IMR-90 (cell line): ENCODE measurements at regions not wholly inside any gene's neighbourhood (a gene's known extent, or its start where the extent isn't known, plus 50 kb on each side); places are given as distances from the start of the nearest gene placed in this dataset.

Experiments
- ATAC-seq: fragments of 200-7000 bp; cut with Tn5 transposase; 2 replicates; pipeline ENCODE4 v1.9.1; 2020; ENCODE audit warnings: low read depth, mild to moderate bottlenecking, moderate library complexity
- BruUV-seq: library from RNA; stranded (reverse); fragments of 400-500 nt; replicated peaks from 2 replicates; lab custom pipeline; 2021; lab: Mats Ljungman, UMichigan
- CTCF ChIA-PET: fragments of 300-600 bp; formaldehyde crosslinking; extraction: SDS; loops from one replicate; lab custom pipeline; 2021; ENCODE audit warnings: antibody characterized with exemption; lab: Yijun Ruan, JAX
- POLR2A ChIA-PET: fragments of 300-600 bp; sonication (Branson Sonifier 250); formaldehyde crosslinking; loops from one replicate; lab custom pipeline; 2022; ENCODE audit warnings: antibody characterized with exemption; ENCODE audit not compliant: unreplicated experiment; lab: Charles Lee
- DNase-seq: peaks from one replicate; pipeline ENCODE4 v3.0.0; 2013
- H2AFZ ChIP-seq: replicated peaks from 2 replicates; pipeline ENCODE3; 2013; ENCODE audit warnings: low read length, mild to moderate bottlenecking; ENCODE audit not compliant: poor library complexity
- H2AK5ac ChIP-seq: 2 replicates; pipeline ENCODE4 v1.6.1; 2013; ENCODE audit warnings: low read depth, low read length, inconsistent platforms
- H2AK9ac ChIP-seq: replicated peaks from 2 replicates; pipeline ENCODE3; 2013; ENCODE audit warnings: mild to moderate bottlenecking, low read depth, low read length, moderate library complexity; ENCODE audit not compliant: poor library complexity
- H2BK120ac ChIP-seq: 2 replicates; pipeline ENCODE4 v1.6.1; 2013; ENCODE audit warnings: low read depth, low read length, inconsistent platforms
- H2BK15ac ChIP-seq: 3 replicates; pipeline ENCODE4 v1.6.1; 2013; ENCODE audit warnings: low read depth, low read length, inconsistent platforms
- H2BK20ac ChIP-seq: 2 replicates; pipeline ENCODE4 v1.6.1; 2013; ENCODE audit warnings: low read depth, mild to moderate bottlenecking, inconsistent platforms, low read length, moderate library complexity
- H2BK5ac ChIP-seq: 2 replicates; pipeline ENCODE4 v1.6.1; 2013; ENCODE audit warnings: mild to moderate bottlenecking, low read depth, low read length, inconsistent platforms; ENCODE audit not compliant: poor library complexity, severe bottlenecking
- H3K14ac ChIP-seq: replicated peaks from 2 replicates; pipeline ENCODE4 v1.6.1; 2013; ENCODE audit warnings: low read depth, low read length, inconsistent platforms
- H3K18ac ChIP-seq: 2 replicates; pipeline ENCODE4 v1.6.1; 2013; ENCODE audit warnings: low read depth, low read length, control low read depth
- H3K23ac ChIP-seq: 2 replicates; pipeline ENCODE4 v1.6.1; 2013; ENCODE audit warnings: low read depth, low read length, inconsistent platforms
- H3K27ac ChIP-seq: 2 replicates; pipeline ENCODE4 v1.5.1; 2013; ENCODE audit warnings: mild to moderate bottlenecking, control low read depth, low read length; ENCODE audit not compliant: insufficient read depth
- H3K27me3 ChIP-seq: 2 replicates; pipeline ENCODE4 v1.6.1; 2013; ENCODE audit warnings: low read length; ENCODE audit not compliant: control insufficient read depth, insufficient read depth
- H3K36me3 ChIP-seq: 2 replicates; pipeline ENCODE4 v1.6.1; 2013; ENCODE audit warnings: low read length, mixed read lengths; ENCODE audit not compliant: control insufficient read depth, insufficient read depth
- H3K4ac ChIP-seq: 2 replicates; pipeline ENCODE4 v1.6.1; 2013; ENCODE audit warnings: low read depth, low read length, inconsistent platforms
- H3K4me1 ChIP-seq: 2 replicates; pipeline ENCODE4 v1.6.1; 2013; ENCODE audit warnings: low read length, mixed read lengths; ENCODE audit not compliant: control insufficient read depth, insufficient read depth
- H3K4me2 ChIP-seq: 2 replicates; pipeline ENCODE4 v1.6.1; 2013; ENCODE audit warnings: low read depth, mild to moderate bottlenecking, control low read depth, low read length, moderate library complexity
- H3K4me3 ChIP-seq: 2 replicates; pipeline ENCODE4 v1.5.1; 2013; ENCODE audit warnings: low read depth, mild to moderate bottlenecking, control low read depth, low read length, moderate library complexity; ENCODE audit not compliant: insufficient read depth
- H3K56ac ChIP-seq: 2 replicates; pipeline ENCODE4 v1.6.1; 2013; ENCODE audit warnings: low read length, inconsistent platforms; ENCODE audit not compliant: insufficient read depth; ENCODE audit errors: extremely low read depth
- H3K79me1 ChIP-seq, 2 experiments: 2 replicates each; pipeline ENCODE4 v1.6.1; 2013; ENCODE audit warnings: low read length in 2 of 2, inconsistent platforms in 1 of 2, low read depth in 1 of 2
- H3K9ac ChIP-seq: 2 replicates; pipeline ENCODE4 v1.6.1; 2013; ENCODE audit warnings: low read depth, low read length, control low read depth
- H3K9me1 ChIP-seq: 2 replicates; pipeline ENCODE4 v1.6.1; 2013; ENCODE audit warnings: low read length, inconsistent platforms; ENCODE audit not compliant: insufficient read depth
- H3K9me3 ChIP-seq: 2 replicates; pipeline ENCODE4 v1.6.1; 2013; ENCODE audit warnings: low read length; ENCODE audit not compliant: control insufficient read depth, insufficient read depth
- H4K20me1 ChIP-seq: 2 replicates; pipeline ENCODE4 v1.6.1; 2013; ENCODE audit warnings: low read length, inconsistent platforms; ENCODE audit not compliant: insufficient read depth
- H4K5ac ChIP-seq: 2 replicates; pipeline ENCODE4 v1.6.1; 2013; ENCODE audit warnings: mild to moderate bottlenecking, low read depth, low read length, control low read depth
- H4K8ac ChIP-seq, 2 experiments: 2 replicates each; pipeline ENCODE4 v1.6.1; 2013; ENCODE audit warnings: low read depth in 2 of 2, low read length in 2 of 2, control low read depth in 1 of 2, inconsistent platforms in 1 of 2
- H4K91ac ChIP-seq: 2 replicates; pipeline ENCODE4 v1.6.1; 2013; ENCODE audit warnings: low read depth, low read length, inconsistent platforms; ENCODE audit not compliant: insufficient read depth
- CEBPB ChIP-seq: IDR thresholded peaks from 2 replicates; pipeline ENCODE4 v1.6.1; 2012; ENCODE audit warnings: low read depth, low read length, improper control_type of control experiment
- CHD1 ChIP-seq: IDR thresholded peaks from 2 replicates; pipeline ENCODE4 v1.6.1; 2012; ENCODE audit warnings: low read depth, low read length, improper control_type of control experiment
- ELK1 ChIP-seq: fragments of 150-350 bp; IDR thresholded peaks from 2 replicates; pipeline ENCODE4 v1.6.1; 2016; ENCODE audit warnings: low read depth, mild to moderate bottlenecking, low read length, moderate library complexity, borderline replicate concordance
- FOS ChIP-seq: fragments of 150-350 bp; IDR thresholded peaks from 2 replicates; pipeline ENCODE4 v1.6.1; 2016; ENCODE audit warnings: low read depth, low read length
- MAFK ChIP-seq: IDR thresholded peaks from 2 replicates; pipeline ENCODE4 v1.6.1; 2012; ENCODE audit warnings: low read depth, low read length, improper control_type of control experiment
- MAZ ChIP-seq: IDR thresholded peaks from 2 replicates; pipeline ENCODE4 v1.6.1; 2012; ENCODE audit warnings: low read depth, mild to moderate bottlenecking, low read length, improper control_type of control experiment, moderate library complexity, borderline replicate concordance
- MXI1 ChIP-seq: IDR thresholded peaks from 2 replicates; pipeline ENCODE4 v1.6.1; 2012; ENCODE audit warnings: low read depth, mild to moderate bottlenecking, low read length, moderate library complexity, borderline replicate concordance
- NFE2L2 ChIP-seq: fragments of 150-350 bp; IDR thresholded peaks from 2 replicates; pipeline ENCODE4 v1.6.1; 2016; ENCODE audit warnings: low read depth, mild to moderate bottlenecking, low read length
- POLR2A ChIP-seq: IDR thresholded peaks from 2 replicates; pipeline ENCODE4 v1.6.1; 2012; ENCODE audit warnings: mild to moderate bottlenecking, low read depth, low read length
- RAD21 ChIP-seq: IDR thresholded peaks from 2 replicates; pipeline ENCODE4 v1.6.1; 2012; ENCODE audit warnings: low read length, improper control_type of control experiment
- RCOR1 ChIP-seq: IDR thresholded peaks from 2 replicates; pipeline ENCODE4 v1.6.1; 2012; ENCODE audit warnings: mild to moderate bottlenecking, low read length, improper control_type of control experiment; ENCODE audit not compliant: insufficient replicate concordance
- RFX5 ChIP-seq: IDR thresholded peaks from 2 replicates; pipeline ENCODE4 v1.8.0; 2012; ENCODE audit warnings: low read depth, mild to moderate bottlenecking, low read length, moderate library complexity
- SMC3 ChIP-seq: fragments of 150-350 bp; IDR thresholded peaks from 2 replicates; pipeline ENCODE4 v1.6.1; 2016; ENCODE audit warnings: low read depth, mild to moderate bottlenecking, antibody characterized with exemption, low read length, moderate library complexity
- WGBS, 2 experiments: methylation state at CpG; one replicate each; pipeline versions ENCODE4 v1.1.5 to v1.1.7; 2013; ENCODE audit warnings: missing lambda C conversion rate in 2 of 2; ENCODE audit not compliant: insufficient read length in 1 of 2; ENCODE audit errors: extremely low coverage in 2 of 2; 5-methylcytosine and 5-hydroxymethylcytosine counted together
- dilution Hi-C: fragments of 300-500 bp; cut with HindIII; formaldehyde crosslinking; loops from one replicate; pipeline ENCODE4 v1.14.3; 2018; ENCODE audit warnings: low sequenced_read_pairs; ENCODE audit not compliant: unreplicated experiment
- in situ Hi-C: fragments of 300-500 bp; cut with MboI; formaldehyde crosslinking; loops from 3 replicates; pipeline ENCODE4 v1.14.3; 2019; ENCODE audit warnings: low sequenced_read_pairs, inconsistent platforms, mixed read lengths
- intact Hi-C: fragments of 100-400 bp; cut with micrococcal nuclease; formaldehyde crosslinking; loops from 2 replicates; pipeline ENCODE4 v1.10.0; 2022
- TF ChIP-seq, protein P1 (sequence below): conservative IDR thresholded peaks from 2 replicates; pipeline ENCODE4 v1.5.1; 2012; ENCODE audit warnings: mild to moderate bottlenecking, low read depth, low read length, improper control_type of control experiment
- TF ChIP-seq, protein P2 (sequence below): fragments of 150-350 bp; IDR thresholded peaks from 2 replicates; pipeline ENCODE4 v1.6.1; 2017; ENCODE audit warnings: mild to moderate bottlenecking, antibody characterized with exemption, low read length, low read depth

GRCh38 chr4:165774326-165774725, 98.7 kb upstream of the TLL1 start:
- H3K56ac ChIP-seq, result no peak overlapping the region
- H3K27ac ChIP-seq, result no peak overlapping the region
- no peak overlapping the region for H2BK5ac ChIP-seq
- in situ Hi-C loops, result no loop called here
- H2BK15ac ChIP-seq, result no peak overlapping the region
- no peaks in the 10 kb centered on the region for H3K9me3 ChIP-seq
- no peak overlapping the region for H2AK9ac ChIP-seq
- H2BK120ac ChIP-seq, result no peak overlapping the region
- no peaks in the 10 kb centered on the region for H3K27me3 ChIP-seq
- DNase-seq, result no peak
- no CpG with 5 or more reads among the region's 1 CpG for WGBS, 2 experiments
- H2AK5ac ChIP-seq, result no peak overlapping the region
- intact Hi-C loops, result no loop called here
- H3K4ac ChIP-seq, result no peak overlapping the region
- H3K14ac ChIP-seq, result no peak overlapping the region
- H4K20me1 ChIP-seq, result no peaks in the 10 kb centered on the region
- no peaks in the 10 kb centered on the region for H3K9me1 ChIP-seq
- H3K4me3 ChIP-seq, result no peak overlapping the region
- no peaks in the 10 kb centered on the region for H3K36me3 ChIP-seq
- no peaks in the 10 kb centered on the region for H3K4me1 ChIP-seq
- H2BK20ac ChIP-seq, result no peak overlapping the region
- H3K23ac ChIP-seq, result no peak overlapping the region
- ChIA-PET CTCF (no interaction called here), POLR2A (no interaction called here)
- no peak overlapping the region for H4K91ac ChIP-seq
- H4K8ac ChIP-seq, result no peak overlapping the region
- TF ChIP-seq POLR2A, result no peak
- TF ChIP-seq, protein P1, sequence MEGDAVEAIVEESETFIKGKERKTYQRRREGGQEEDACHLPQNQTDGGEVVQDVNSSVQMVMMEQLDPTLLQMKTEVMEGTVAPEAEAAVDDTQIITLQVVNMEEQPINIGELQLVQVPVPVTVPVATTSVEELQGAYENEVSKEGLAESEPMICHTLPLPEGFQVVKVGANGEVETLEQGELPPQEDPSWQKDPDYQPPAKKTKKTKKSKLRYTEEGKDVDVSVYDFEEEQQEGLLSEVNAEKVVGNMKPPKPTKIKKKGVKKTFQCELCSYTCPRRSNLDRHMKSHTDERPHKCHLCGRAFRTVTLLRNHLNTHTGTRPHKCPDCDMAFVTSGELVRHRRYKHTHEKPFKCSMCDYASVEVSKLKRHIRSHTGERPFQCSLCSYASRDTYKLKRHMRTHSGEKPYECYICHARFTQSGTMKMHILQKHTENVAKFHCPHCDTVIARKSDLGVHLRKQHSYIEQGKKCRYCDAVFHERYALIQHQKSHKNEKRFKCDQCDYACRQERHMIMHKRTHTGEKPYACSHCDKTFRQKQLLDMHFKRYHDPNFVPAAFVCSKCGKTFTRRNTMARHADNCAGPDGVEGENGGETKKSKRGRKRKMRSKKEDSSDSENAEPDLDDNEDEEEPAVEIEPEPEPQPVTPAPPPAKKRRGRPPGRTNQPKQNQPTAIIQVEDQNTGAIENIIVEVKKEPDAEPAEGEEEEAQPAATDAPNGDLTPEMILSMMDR, result no peak
- no peak for TF ChIP-seq NFE2L2
- TF ChIP-seq, protein P2, sequence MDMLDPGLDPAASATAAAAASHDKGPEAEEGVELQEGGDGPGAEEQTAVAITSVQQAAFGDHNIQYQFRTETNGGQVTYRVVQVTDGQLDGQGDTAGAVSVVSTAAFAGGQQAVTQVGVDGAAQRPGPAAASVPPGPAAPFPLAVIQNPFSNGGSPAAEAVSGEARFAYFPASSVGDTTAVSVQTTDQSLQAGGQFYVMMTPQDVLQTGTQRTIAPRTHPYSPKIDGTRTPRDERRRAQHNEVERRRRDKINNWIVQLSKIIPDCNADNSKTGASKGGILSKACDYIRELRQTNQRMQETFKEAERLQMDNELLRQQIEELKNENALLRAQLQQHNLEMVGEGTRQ, result no peak
- TF ChIP-seq SMC3, result no peak
- TF ChIP-seq CHD1, result no peak
- no peak for TF ChIP-seq MXI1
- no peak for TF ChIP-seq CEBPB
- no peak for TF ChIP-seq MAZ
- no peak for TF ChIP-seq MAFK
- TF ChIP-seq ELK1, result no peak
- TF ChIP-seq FOS, result no peak
- no peak for TF ChIP-seq RAD21
- no peak for TF ChIP-seq RCOR1
- TF ChIP-seq RFX5, result no peak
- no peak overlapping the region for H4K5ac ChIP-seq
- H3K9ac ChIP-seq, result no peak overlapping the region
- dilution Hi-C loops, result no loop called here
- no peak overlapping the region for H2AFZ ChIP-seq
- H3K4me2 ChIP-seq, result no peak overlapping the region
- no peak overlapping the region for H3K18ac ChIP-seq
- no TSS peak for BruUV-seq
- H3K79me1 ChIP-seq, result no peaks in the 10 kb centered on the region
- no peak for ATAC-seq
